ENCODE measurements at regions not wholly inside any gene's neighbourhood (a gene's known extent, or its start where the extent isn't known, plus 50 kb on each side); places are given as distances from the start of the nearest gene placed in this dataset.

DNA sequence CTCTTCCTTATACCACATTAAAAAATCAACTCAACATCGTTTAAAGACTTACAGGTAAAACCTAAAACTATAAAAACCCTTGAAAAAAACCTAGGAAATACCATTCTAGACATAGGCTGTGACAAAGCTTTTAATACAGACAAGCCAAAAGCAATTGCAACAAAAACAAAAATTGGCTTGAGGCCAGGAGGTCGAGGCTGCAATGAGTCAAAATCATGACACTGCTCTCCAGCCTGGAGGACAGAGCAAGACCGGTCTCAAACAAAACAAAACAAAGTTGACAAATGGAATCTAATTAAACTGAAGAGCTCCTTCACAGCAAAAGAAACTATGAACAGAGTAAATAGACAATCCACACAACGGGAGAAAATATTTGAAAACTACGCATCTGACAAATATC lies 1057.8 kb downstream of the FSCB start:
- no peak overlapping the region for H3K4me3 ChIP-seq (replicated peaks in 1 of 2; ENCODE audit: low read depth in 2 of 2, low read length in 2 of 2)
- no peak for TF ChIP-seq CTCF (IDR thresholded peaks at IDR 0.05; ENCODE audit: low read depth, low read length)
- peak; percentile 0 to 3 for DNase-seq (ENCODE audit: low read depth in 2 of 2)

DNA sequence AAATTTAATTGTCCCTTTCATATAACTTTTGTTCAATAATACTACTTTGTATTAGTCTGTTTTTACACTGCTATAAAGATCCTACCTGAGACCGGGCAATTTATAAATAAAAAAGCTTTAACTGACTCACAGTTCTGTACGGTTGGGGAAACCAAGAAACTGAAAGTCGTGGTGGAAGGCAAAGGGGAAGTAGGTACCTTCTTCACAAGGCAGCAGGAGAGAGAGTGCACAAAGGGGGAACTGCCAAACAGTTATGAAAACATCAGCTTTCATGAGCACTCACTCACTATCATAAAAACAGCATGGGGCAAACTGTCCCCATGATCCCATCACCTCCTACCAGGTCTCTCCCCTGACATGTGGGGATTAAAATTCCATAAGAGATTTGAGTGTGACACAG lies 1069.0 kb downstream of the FSCB start:
- DNase-seq (ENCODE audit: low read depth in 2 of 2), result no peak
- TF ChIP-seq CTCF (IDR thresholded peaks at IDR 0.05; ENCODE audit: low read depth, low read length), result no peak
- no peak overlapping the region for H3K4me3 ChIP-seq (replicated peaks in 1 of 2; ENCODE audit: low read depth in 2 of 2, low read length in 2 of 2)

GRCh38 chr14:43418324-43418723 lies 1088.8 kb downstream of the FSCB start:
- no peak overlapping the region for H3K4me3 ChIP-seq (replicated peaks in 1 of 2; ENCODE audit: low read depth in 2 of 2, low read length in 2 of 2)
- no peak for TF ChIP-seq CTCF (IDR thresholded peaks at IDR 0.05; ENCODE audit: low read depth, low read length)

GRCh38 chr14:43413084-43413483 lies 1094.0 kb downstream of the FSCB start:
- no peak overlapping the region for H3K4me3 ChIP-seq (replicated peaks in 1 of 2; ENCODE audit: low read depth in 2 of 2, low read length in 2 of 2)
- DNase-seq (ENCODE audit: low read depth in 2 of 2), result no peak
- no peak for TF ChIP-seq CTCF (IDR thresholded peaks at IDR 0.05; ENCODE audit: low read depth, low read length)

More at GRCh38 chr14:43418324-43418723, 1088.8 kb downstream of the FSCB start:
- DNase-seq (ENCODE audit: low read depth in 2 of 2), result no peak

DNA sequence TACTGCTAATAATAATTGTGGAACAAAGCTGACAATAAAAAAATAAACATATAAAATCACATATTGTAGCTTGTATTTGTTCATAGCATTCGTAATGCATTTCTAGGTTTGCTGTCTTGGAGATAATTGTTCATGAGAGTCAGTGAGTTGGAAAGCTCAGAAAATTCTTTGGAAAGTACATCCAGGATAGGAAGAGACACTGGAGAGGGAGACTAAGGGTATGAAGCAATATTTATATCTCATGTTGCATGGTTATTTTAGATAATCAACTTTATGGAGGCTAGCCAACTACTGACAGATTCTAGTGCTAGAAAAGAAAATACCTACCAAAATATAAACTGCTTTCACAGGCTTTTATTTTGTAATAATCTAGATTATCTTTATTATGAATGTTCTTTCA lies 1095.2 kb downstream of the FSCB start:
- H3K4me3 ChIP-seq (replicated peaks in 1 of 2; ENCODE audit: low read depth in 2 of 2, low read length in 2 of 2), result no peak overlapping the region
- TF ChIP-seq CTCF (IDR thresholded peaks at IDR 0.05; ENCODE audit: low read depth, low read length), result no peak
- DNase-seq (ENCODE audit: low read depth in 2 of 2), result peak in 1 of 2 donors; percentile 54

- no peak for DNase-seq (ENCODE audit: low read depth in 2 of 2)
- TF ChIP-seq CTCF (IDR thresholded peaks at IDR 0.05; ENCODE audit: low read depth, low read length), result no peak
- H3K4me3 ChIP-seq (replicated peaks in 1 of 2; ENCODE audit: low read depth in 2 of 2, low read length in 2 of 2), result no peak overlapping the region
These were observed 1096.5 kb downstream of the FSCB start for GRCh38 chr14:43410631-43411030.

- TF ChIP-seq CTCF (IDR thresholded peaks at IDR 0.05; ENCODE audit: low read depth, low read length), result no peak
- no peak overlapping the region for H3K4me3 ChIP-seq (replicated peaks in 1 of 2; ENCODE audit: low read depth in 2 of 2, low read length in 2 of 2)
- DNase-seq (ENCODE audit: low read depth in 2 of 2), result no peak
These were observed 1098.6 kb downstream of the FSCB start for GRCh38 chr14:43408472-43408871.
